ENCODE measurements at regions not wholly inside any gene's neighbourhood (a gene's known extent, or its start where the extent isn't known, plus 50 kb on each side); places are given as distances from the start of the nearest gene placed in this dataset.
A peak's percentile ranks its signal among the peaks of the same experiment; 100 is the strongest.

- no peak for DNase-seq
Measured at GRCh38 chr1:199122085-199122484, 483.2 kb downstream of the PTPRC start.

GRCh38 chr1:199122532-199123311, 483.9 kb downstream of the PTPRC start:
- peak; percentile 64 for DNase-seq

GRCh38 chr1:199123615-199124014, 484.8 kb downstream of the PTPRC start:
- DNase-seq = peak; percentile 87

GRCh38 chr1:199124351-199124750, 485.5 kb downstream of the PTPRC start:
- DNase-seq = peak; percentile 56

GRCh38 chr1:199129247-199129646, 490.4 kb downstream of the PTPRC start:
- DNase-seq = no peak

- DNase-seq = no peak
Measured at GRCh38 chr1:199132006-199132405, 493.2 kb downstream of the PTPRC start.

- no peak for DNase-seq
Measured at GRCh38 chr1:199135901-199136300, 497.1 kb downstream of the PTPRC start.

- DNase-seq = no peak
Measured at GRCh38 chr1:199138061-199138460, 499.2 kb downstream of the PTPRC start.

GRCh38 chr1:199149591-199149990, 510.8 kb downstream of the PTPRC start:
- no peak for DNase-seq

- DNase-seq = no peak
Measured at GRCh38 chr1:199150756-199151155, 511.9 kb downstream of the PTPRC start.

- DNase-seq = no peak
Measured at GRCh38 chr1:199151634-199152425, 513.0 kb downstream of the PTPRC start.

GRCh38 chr1:199152676-199153075, 513.8 kb downstream of the PTPRC start:
- no peak for DNase-seq

- no peak for DNase-seq
Measured at GRCh38 chr1:199155166-199156019, 516.6 kb downstream of the PTPRC start.

- peak; percentile 35 for DNase-seq
Measured at GRCh38 chr1:199157494-199157893, 518.7 kb downstream of the PTPRC start.

- no peak for DNase-seq
Measured at GRCh38 chr1:199160521-199161318, 521.9 kb downstream of the PTPRC start.

- DNase-seq = no peak
Measured at GRCh38 chr1:199161319-199161680, 522.5 kb downstream of the PTPRC start.

GRCh38 chr1:199161766-199162303, 523.0 kb downstream of the PTPRC start:
- no peak for DNase-seq

- DNase-seq = no peak
Measured at GRCh38 chr1:199163267-199163666, 524.4 kb downstream of the PTPRC start.

GRCh38 chr1:199163670-199164069, 524.8 kb downstream of the PTPRC start:
- no peak for DNase-seq

- no peak for DNase-seq
Measured at GRCh38 chr1:199167460-199167859, 528.6 kb downstream of the PTPRC start.

- no peak for DNase-seq
Measured at GRCh38 chr1:199168888-199169585, 530.2 kb downstream of the PTPRC start.

- DNase-seq = no peak
Measured at GRCh38 chr1:199170711-199171110, 531.9 kb downstream of the PTPRC start.

Measured in fibroblast of skin of right biceps (primary cell).